ENCODE measurements at regions not wholly inside any gene's neighbourhood (a gene's known extent, or its start where the extent isn't known, plus 50 kb on each side); places are given as distances from the start of the nearest gene placed in this dataset.

- DNase-seq (ENCODE audit: low read depth), result no peak
- TF ChIP-seq CTCF (IDR thresholded peaks at IDR 0.05; ENCODE audit: insufficient read depth, low read length, poor library complexity, severe bottlenecking), result no peak
- no peak overlapping the region for H3K4me3 ChIP-seq (ENCODE audit: low read depth, low read length)
Observed at GRCh38 chr4:11264841-11265240, 163.9 kb downstream of the HS3ST1 start.

DNA sequence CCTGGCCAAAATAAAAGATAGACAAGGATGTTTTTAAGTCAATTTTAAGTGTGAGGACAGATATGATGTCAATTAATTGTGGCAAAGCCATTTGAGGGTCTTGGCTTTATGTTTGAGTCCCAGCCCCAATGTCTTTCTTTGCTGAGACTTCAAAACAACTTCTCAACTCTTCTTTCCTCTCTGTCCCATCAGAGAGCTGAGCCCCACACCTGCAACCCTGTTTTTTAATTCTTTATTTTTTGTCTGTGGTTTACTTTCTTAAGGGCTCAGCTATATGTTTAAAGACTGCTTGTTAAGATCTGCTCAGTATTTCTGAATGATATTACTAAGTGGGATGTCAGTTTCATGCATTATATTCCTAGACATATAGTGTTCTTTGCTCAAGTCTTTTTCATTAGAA lies 164.3 kb downstream of the HS3ST1 start:
- no peaks in the 10 kb centered on the region for H3K36me3 ChIP-seq (ENCODE audit: control insufficient read depth, insufficient read depth, low read length)

More at GRCh38 chr4:11264841-11265240, 163.9 kb downstream of the HS3ST1 start:
- Histone ChIP-seq H3K36me3 (ENCODE audit: control insufficient read depth, insufficient read depth, low read length) (no peaks in the 10 kb centered on the region), H3K27me3 (ENCODE audit: control insufficient read depth, insufficient read depth, low read length) (no peaks in the 10 kb centered on the region)

DNA sequence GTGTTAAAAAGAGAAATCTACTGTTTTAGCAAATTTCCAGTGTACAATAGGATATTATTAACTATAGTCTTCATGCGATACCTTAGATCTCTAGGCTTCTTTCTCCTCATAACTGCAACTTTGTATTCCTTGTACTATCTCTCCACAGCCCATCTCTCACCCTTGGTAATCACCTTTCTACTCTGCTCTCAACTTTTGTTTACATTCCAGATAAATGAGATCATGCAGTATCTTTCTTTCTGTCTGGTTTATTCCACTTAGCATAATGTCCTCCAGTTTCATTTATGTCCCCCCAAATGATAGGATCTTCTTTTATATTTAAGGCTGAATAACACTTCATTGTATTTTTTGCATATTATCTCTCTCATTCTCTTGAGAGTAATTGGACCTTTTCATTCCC lies 165.5 kb downstream of the HS3ST1 start:
- H3K27me3 ChIP-seq (ENCODE audit: control insufficient read depth, insufficient read depth, low read length), result no peaks in the 10 kb centered on the region
- no peak for TF ChIP-seq CTCF (IDR thresholded peaks at IDR 0.05; ENCODE audit: insufficient read depth, low read length, poor library complexity, severe bottlenecking)
- no peak overlapping the region for H3K4me3 ChIP-seq (ENCODE audit: low read depth, low read length)
- H3K36me3 ChIP-seq (ENCODE audit: control insufficient read depth, insufficient read depth, low read length), result no peaks in the 10 kb centered on the region
- DNase-seq (ENCODE audit: low read depth), result no peak

More for the DNA sequence above, 164.3 kb downstream of the HS3ST1 start:
- no peak for DNase-seq (ENCODE audit: low read depth)
- Histone ChIP-seq H3K27me3 (ENCODE audit: control insufficient read depth, insufficient read depth, low read length) (no peaks in the 10 kb centered on the region), H3K4me3 (ENCODE audit: low read depth, low read length) (no peak overlapping the region)
- no peak for TF ChIP-seq CTCF (IDR thresholded peaks at IDR 0.05; ENCODE audit: insufficient read depth, low read length, poor library complexity, severe bottlenecking)

GRCh38 chr4:11261066-11261850 lies 167.4 kb downstream of the HS3ST1 start:
- no peak for DNase-seq (ENCODE audit: low read depth)
- H3K36me3 ChIP-seq (ENCODE audit: control insufficient read depth, insufficient read depth, low read length), result no peaks in the 10 kb centered on the region

DNA sequence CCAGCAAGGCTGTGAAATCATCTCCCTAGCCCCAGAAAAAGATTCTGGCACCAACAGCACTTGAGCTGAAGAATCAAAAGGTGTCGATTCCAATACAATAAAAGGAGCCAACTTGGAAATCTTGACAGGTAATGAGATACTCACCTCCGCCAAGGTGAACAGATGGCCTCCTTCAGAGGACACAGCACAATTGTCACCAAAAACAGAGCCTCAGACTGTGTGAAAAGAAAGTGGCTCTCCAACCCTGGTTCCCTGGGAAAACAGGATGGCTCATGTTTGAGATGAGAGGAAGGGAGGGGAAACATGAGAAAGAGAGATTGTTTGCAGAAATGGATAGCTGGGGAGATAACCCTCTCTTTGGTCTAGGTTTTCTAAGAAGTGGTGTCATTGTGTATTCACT lies 168.9 kb downstream of the HS3ST1 start:
- Histone ChIP-seq H3K27me3 (ENCODE audit: control insufficient read depth, insufficient read depth, low read length) (no peaks in the 10 kb centered on the region), H3K4me3 (ENCODE audit: low read depth, low read length) (no peak overlapping the region), H3K36me3 (ENCODE audit: control insufficient read depth, insufficient read depth, low read length) (no peaks in the 10 kb centered on the region)
- TF ChIP-seq CTCF (IDR thresholded peaks at IDR 0.05; ENCODE audit: insufficient read depth, low read length, poor library complexity, severe bottlenecking), result no peak
- DNase-seq (ENCODE audit: low read depth), result no peak

More at GRCh38 chr4:11261066-11261850, 167.4 kb downstream of the HS3ST1 start:
- no peaks in the 10 kb centered on the region for H3K27me3 ChIP-seq (ENCODE audit: control insufficient read depth, insufficient read depth, low read length)
- TF ChIP-seq CTCF (IDR thresholded peaks at IDR 0.05; ENCODE audit: insufficient read depth, low read length, poor library complexity, severe bottlenecking), result no peak
- H3K4me3 ChIP-seq (ENCODE audit: low read depth, low read length), result no peak overlapping the region

- Histone ChIP-seq H3K4me3 (ENCODE audit: low read depth, low read length) (no peak overlapping the region), H3K36me3 (ENCODE audit: control insufficient read depth, insufficient read depth, low read length) (no peaks in the 10 kb centered on the region), H3K27me3 (ENCODE audit: control insufficient read depth, insufficient read depth, low read length) (no peaks in the 10 kb centered on the region)
- TF ChIP-seq CTCF (IDR thresholded peaks at IDR 0.05; ENCODE audit: insufficient read depth, low read length, poor library complexity, severe bottlenecking), result no peak
- no peak for DNase-seq (ENCODE audit: low read depth)
Observed at GRCh38 chr4:11252149-11252548, 176.5 kb downstream of the HS3ST1 start.

Measured in kidney epithelial cell (primary cell).